ENCODE measurements at regions not wholly inside any gene's neighbourhood (a gene's known extent, or its start where the extent isn't known, plus 50 kb on each side); places are given as distances from the start of the nearest gene placed in this dataset.

GRCh38 chr1:47501069-47501468, 63.2 kb downstream of the FOXD2 start:
- no peaks in the 10 kb centered on the region for H3K9me2 ChIP-seq (ENCODE audit: insufficient read depth)
- ATAC-seq, result no peak
- no peak overlapping the region for H3K4me3 ChIP-seq
- H3K36me3 ChIP-seq (ENCODE audit: insufficient read depth), result no peaks in the 10 kb centered on the region
- DNase-seq (ENCODE audit: low spot score), result no peak
- no peaks in the 10 kb centered on the region for H3K79me2 ChIP-seq (replicated peaks; ENCODE audit: insufficient read depth)
- no peak for TF ChIP-seq REST (IDR thresholded peaks at IDR 0.05; ENCODE audit: unreplicated experiment)
- no peak for TF ChIP-seq STAT1 (IDR thresholded peaks at IDR 0.05; ENCODE audit: unreplicated experiment)
- TF ChIP-seq EZH2 (IDR thresholded peaks at IDR 0.05; ENCODE audit: low read depth, unreplicated experiment), result no peak
- no peak for TF ChIP-seq JUNB (IDR thresholded peaks at IDR 0.05; ENCODE audit: unreplicated experiment)
- no peak for TF ChIP-seq CREB1 (CRISPR knock-in tag; IDR thresholded peaks at IDR 0.05; ENCODE audit: low read depth)
- TF ChIP-seq, protein P1, sequence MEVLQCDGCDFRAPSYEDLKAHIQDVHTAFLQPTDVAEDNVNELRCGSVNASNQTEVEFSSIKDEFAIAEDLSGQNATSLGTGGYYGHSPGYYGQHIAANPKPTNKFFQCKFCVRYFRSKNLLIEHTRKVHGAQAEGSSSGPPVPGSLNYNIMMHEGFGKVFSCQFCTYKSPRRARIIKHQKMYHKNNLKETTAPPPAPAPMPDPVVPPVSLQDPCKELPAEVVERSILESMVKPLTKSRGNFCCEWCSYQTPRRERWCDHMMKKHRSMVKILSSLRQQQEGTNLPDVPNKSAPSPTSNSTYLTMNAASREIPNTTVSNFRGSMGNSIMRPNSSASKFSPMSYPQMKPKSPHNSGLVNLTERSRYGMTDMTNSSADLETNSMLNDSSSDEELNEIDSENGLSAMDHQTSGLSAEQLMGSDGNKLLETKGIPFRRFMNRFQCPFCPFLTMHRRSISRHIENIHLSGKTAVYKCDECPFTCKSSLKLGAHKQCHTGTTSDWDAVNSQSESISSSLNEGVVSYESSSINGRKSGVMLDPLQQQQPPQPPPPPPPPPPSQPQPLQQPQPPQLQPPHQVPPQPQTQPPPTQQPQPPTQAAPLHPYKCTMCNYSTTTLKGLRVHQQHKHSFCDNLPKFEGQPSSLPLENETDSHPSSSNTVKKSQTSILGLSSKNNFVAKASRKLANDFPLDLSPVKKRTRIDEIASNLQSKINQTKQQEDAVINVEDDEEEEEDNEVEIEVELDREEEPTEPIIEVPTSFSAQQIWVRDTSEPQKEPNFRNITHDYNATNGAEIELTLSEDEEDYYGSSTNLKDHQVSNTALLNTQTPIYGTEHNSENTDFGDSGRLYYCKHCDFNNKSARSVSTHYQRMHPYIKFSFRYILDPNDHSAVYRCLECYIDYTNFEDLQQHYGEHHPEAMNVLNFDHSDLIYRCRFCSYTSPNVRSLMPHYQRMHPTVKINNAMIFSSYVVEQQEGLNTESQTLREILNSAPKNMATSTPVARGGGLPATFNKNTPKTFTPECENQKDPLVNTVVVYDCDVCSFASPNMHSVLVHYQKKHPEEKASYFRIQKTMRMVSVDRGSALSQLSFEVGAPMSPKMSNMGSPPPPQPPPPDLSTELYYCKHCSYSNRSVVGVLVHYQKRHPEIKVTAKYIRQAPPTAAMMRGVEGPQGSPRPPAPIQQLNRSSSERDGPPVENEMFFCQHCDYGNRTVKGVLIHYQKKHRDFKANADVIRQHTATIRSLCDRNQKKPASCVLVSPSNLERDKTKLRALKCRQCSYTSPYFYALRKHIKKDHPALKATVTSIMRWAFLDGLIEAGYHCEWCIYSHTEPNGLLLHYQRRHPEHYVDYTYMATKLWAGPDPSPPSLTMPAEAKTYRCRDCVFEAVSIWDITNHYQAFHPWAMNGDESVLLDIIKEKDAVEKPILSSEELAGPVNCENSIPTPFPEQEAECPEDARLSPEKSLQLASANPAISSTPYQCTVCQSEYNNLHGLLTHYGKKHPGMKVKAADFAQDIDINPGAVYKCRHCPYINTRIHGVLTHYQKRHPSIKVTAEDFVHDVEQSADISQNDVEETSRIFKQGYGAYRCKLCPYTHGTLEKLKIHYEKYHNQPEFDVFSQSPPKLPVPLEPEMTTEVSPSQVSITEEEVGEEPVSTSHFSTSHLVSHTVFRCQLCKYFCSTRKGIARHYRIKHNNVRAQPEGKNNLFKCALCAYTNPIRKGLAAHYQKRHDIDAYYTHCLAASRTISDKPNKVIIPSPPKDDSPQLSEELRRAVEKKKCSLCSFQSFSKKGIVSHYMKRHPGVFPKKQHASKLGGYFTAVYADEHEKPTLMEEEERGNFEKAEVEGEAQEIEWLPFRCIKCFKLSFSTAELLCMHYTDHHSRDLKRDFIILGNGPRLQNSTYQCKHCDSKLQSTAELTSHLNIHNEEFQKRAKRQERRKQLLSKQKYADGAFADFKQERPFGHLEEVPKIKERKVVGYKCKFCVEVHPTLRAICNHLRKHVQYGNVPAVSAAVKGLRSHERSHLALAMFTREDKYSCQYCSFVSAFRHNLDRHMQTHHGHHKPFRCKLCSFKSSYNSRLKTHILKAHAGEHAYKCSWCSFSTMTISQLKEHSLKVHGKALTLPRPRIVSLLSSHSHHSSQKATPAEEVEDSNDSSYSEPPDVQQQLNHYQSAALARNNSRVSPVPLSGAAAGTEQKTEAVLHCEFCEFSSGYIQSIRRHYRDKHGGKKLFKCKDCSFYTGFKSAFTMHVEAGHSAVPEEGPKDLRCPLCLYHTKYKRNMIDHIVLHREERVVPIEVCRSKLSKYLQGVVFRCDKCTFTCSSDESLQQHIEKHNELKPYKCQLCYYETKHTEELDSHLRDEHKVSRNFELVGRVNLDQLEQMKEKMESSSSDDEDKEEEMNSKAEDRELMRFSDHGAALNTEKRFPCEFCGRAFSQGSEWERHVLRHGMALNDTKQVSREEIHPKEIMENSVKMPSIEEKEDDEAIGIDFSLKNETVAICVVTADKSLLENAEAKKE (CRISPR knock-in tag; IDR thresholded peaks at IDR 0.05), result no peak
- no peak for TF ChIP-seq CTCF (conservative IDR thresholded peaks at IDR 0.05; ENCODE audit: low read depth in 2 of 2)
- TF ChIP-seq POLR2AphosphoS5 (IDR thresholded peaks at IDR 0.05; ENCODE audit: low read depth), result no peak
- no peak for TF ChIP-seq ZNF114 (CRISPR knock-in tag; IDR thresholded peaks at IDR 0.05)
- TF ChIP-seq EZH2phosphoT487 (IDR thresholded peaks at IDR 0.05; ENCODE audit: unreplicated experiment), result no peak
- TF ChIP-seq, protein P2, sequence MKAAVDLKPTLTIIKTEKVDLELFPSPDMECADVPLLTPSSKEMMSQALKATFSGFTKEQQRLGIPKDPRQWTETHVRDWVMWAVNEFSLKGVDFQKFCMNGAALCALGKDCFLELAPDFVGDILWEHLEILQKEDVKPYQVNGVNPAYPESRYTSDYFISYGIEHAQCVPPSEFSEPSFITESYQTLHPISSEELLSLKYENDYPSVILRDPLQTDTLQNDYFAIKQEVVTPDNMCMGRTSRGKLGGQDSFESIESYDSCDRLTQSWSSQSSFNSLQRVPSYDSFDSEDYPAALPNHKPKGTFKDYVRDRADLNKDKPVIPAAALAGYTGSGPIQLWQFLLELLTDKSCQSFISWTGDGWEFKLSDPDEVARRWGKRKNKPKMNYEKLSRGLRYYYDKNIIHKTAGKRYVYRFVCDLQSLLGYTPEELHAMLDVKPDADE (IDR thresholded peaks at IDR 0.05), result no peak
- no peak for TF ChIP-seq ZNF331 (CRISPR knock-in tag; IDR thresholded peaks at IDR 0.05; ENCODE audit: low read depth)
- no peak for TF ChIP-seq NANOG (IDR thresholded peaks at IDR 0.05; ENCODE audit: borderline replicate concordance)
- no peaks in the 10 kb centered on the region for H3F3A ChIP-seq (replicated peaks; ENCODE audit: low read depth)
- no peaks in the 10 kb centered on the region for H3K4me1 ChIP-seq (ENCODE audit: insufficient read depth)
- no peak overlapping the region for H3K4me3 Mint-ChIP-seq
- no peaks in the 10 kb centered on the region; the same call in 2 of the 3 replicates for H3K9me3 Mint-ChIP-seq
- H3K27me3 ChIP-seq (ENCODE audit: insufficient read depth), result peaks cover 37% of the 10 kb centered on the region
- no peak overlapping the region for H2AFZ ChIP-seq
- H3K27ac ChIP-seq (ENCODE audit: low read depth), result no peak overlapping the region
- no peaks in the 10 kb centered on the region; the same call in 1 of the 2 replicates for H4K20me1 ChIP-seq (replicated peaks; ENCODE audit: insufficient read depth)
- no peak overlapping the region for H3K27ac Mint-ChIP-seq
- no peak overlapping the region for H3K4me2 ChIP-seq
- H3K4me1 Mint-ChIP-seq, result no peaks in the 10 kb centered on the region; the same call in 2 of the 3 replicates
- H3K27me3 Mint-ChIP-seq (ENCODE audit: insufficient read depth, low read depth, poor library complexity), result peaks cover 15% of the 10 kb centered on the region
- H3K36me3 Mint-ChIP-seq (ENCODE audit: low read depth), result no peaks in the 10 kb centered on the region
